Heart right ventricle (tissue), 16 donors: ENCODE measurements at regions not wholly inside any gene's neighbourhood (a gene's known extent, or its start where the extent isn't known, plus 50 kb on each side); places are given as distances from the start of the nearest gene placed in this dataset.

ENCODE experiments used
- ATAC-seq, 8 donors: fragments of 200-7000 bp; cut with Tn5 transposase; one replicate each; pipeline ENCODE4 v1.9.1; 2020; ENCODE audit warnings: mild to moderate bottlenecking in 8 of 8, moderate library complexity in 8 of 8, moderate number of reproducible peaks in 1 of 8
- DNase-seq, 2 donors: peaks; one replicate each; pipeline ENCODE4 v3.0.0-alpha.2; 2020
- H3K27ac ChIP-seq, 10 donors: fragments of 200-600 bp; sonication (generic) in 2 of 10; one replicate each; pipeline versions ENCODE4 v1.5.0 to v1.8.0; 2020 to 2022; ENCODE audit warnings: mild to moderate bottlenecking in 3 of 10
- H3K27me3 ChIP-seq, 7 donors: fragments of 200-600 bp; one replicate each; pipeline ENCODE4 v1.8.0; 2021 to 2022; ENCODE audit warnings: mild to moderate bottlenecking in 2 of 7
- H3K36me3 ChIP-seq, 9 donors: fragments of 200-600 bp; sonication (generic) in 1 of 9; one replicate each; pipeline versions ENCODE4 v1.5.0 to v1.8.0; 2020 to 2022; ENCODE audit warnings: mild to moderate bottlenecking in 2 of 9
- H3K4me1 ChIP-seq, 9 donors: fragments of 200-600 bp; sonication (generic) in 1 of 9; one replicate each; pipeline versions ENCODE4 v1.5.0 to v1.8.0; 2020 to 2022; ENCODE audit warnings: mild to moderate bottlenecking in 4 of 9
- H3K4me3 ChIP-seq, 10 donors: fragments of 200-600 bp; sonication (generic) in 2 of 10; one replicate each; pipeline versions ENCODE4 v1.5.0 to v1.8.0; 2020 to 2022; ENCODE audit warnings: mild to moderate bottlenecking in 7 of 10, moderate library complexity in 2 of 10
- H3K9me3 ChIP-seq, 11 donors: fragments of 200-600 bp in 10 of 11; sonication (generic) in 2 of 11; one replicate each; pipeline versions ENCODE4 v1.5.0 to v1.8.0; 2013 to 2022; ENCODE audit warnings: mild to moderate bottlenecking in 2 of 11, control low read depth in 1 of 11, moderate library complexity in 1 of 11
- WGBS, 2 donors: extraction: QIAGEN DNeasy Blood & Tissue Kit; methylation state at CpG; one replicate each; pipeline ENCODE4 v1.1.7; 2013; ENCODE audit warnings: inconsistent platforms in 1 of 2; 5-methylcytosine and 5-hydroxymethylcytosine counted together
- intact Hi-C, 10 donors: fragments of 100-400 bp; cut with DNase I; formaldehyde crosslinking; loops; one replicate each; pipeline versions ENCODE4 v1.11.1 to v1.14.2; 2022
- TF ChIP-seq, protein P1 (sequence below), 9 donors: fragments of 200-600 bp; sonication (generic) in 2 of 9; IDR thresholded peaks; one replicate each; pipeline versions ENCODE4 v1.5.0 to v1.8.0; 2021 to 2022; ENCODE audit warnings: antibody characterized with exemption in 9 of 9, mild to moderate bottlenecking in 5 of 9, moderate library complexity in 1 of 9
- donor health status: Arrhythmogenic right ventricular cardiomyopathy.
- donor health status: ischemic (EF 13 %, LVEDD 7.1; RV severe dilation, severe dysfunction).
- donor health status: healthy with polysubstance abuse.
- donor health status: DM: no; HTN: yes; CAD: no.
- donor health status: DM: no; HTN: no; CAD: no.
- donor health status: ischemic (EF 25% LVEDD 6.9; RV normal size, moderate dysfunction).
- donor health status: ischemic (EF 25% LVEDD 5.7; RV mildly dilated, moderate dysfunction).
- donor health status: healthy.
- donor health status: DM: yes; HTN: yes; CAD: no.
- donor health status: Ischemic cardiomyopathy.
- donor health status: ischemic (EF 35%, LVEDD 5.7; RV mildly dilated, moderate dysfunction).
- donor health status: nonischemic (EF 11% LVEDD 7.7; RV severe dilation, severe dysfunction).
- donor health status: DM: yes; HTN: yes; CAD: no.
- donor health status: PGD.
- donor health status: ischemic (EF 29% LVEDD 5.4; RV normal size, mild dysfunction).
- donor health status: nonischemic (EF 23%, LVEDD 6.1; RV moderate dilation, normal function).

DNA sequence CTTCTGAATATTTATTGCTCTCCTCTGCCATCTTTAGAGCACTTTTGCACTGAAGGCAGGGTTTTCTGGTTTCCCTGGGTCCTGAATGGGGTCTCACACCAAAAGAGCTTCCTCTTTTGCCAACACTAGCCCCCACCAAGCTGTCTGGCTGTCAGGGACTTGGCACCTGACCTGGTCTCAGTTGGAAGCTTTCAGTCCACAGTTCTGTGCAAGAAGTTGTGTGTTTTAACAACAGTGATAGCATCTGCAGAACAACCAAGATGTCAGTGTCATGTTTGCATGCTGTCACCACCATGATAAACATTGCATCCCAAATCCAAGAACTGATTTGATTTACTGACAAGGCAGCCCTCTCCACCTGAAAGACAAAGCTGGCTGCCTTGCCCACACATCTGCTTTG is 448.5 kb upstream of the CCL2 start:
- peaks cover 0 to 8% (median 0%) of the 10 kb centered on the region in 9 donors for H3K4me1 ChIP-seq
- no peak for DNase-seq
- peaks cover 0 to 18% (median 7%) of the 10 kb centered on the region in 7 donors for H3K27me3 ChIP-seq
- TF ChIP-seq, protein P1, sequence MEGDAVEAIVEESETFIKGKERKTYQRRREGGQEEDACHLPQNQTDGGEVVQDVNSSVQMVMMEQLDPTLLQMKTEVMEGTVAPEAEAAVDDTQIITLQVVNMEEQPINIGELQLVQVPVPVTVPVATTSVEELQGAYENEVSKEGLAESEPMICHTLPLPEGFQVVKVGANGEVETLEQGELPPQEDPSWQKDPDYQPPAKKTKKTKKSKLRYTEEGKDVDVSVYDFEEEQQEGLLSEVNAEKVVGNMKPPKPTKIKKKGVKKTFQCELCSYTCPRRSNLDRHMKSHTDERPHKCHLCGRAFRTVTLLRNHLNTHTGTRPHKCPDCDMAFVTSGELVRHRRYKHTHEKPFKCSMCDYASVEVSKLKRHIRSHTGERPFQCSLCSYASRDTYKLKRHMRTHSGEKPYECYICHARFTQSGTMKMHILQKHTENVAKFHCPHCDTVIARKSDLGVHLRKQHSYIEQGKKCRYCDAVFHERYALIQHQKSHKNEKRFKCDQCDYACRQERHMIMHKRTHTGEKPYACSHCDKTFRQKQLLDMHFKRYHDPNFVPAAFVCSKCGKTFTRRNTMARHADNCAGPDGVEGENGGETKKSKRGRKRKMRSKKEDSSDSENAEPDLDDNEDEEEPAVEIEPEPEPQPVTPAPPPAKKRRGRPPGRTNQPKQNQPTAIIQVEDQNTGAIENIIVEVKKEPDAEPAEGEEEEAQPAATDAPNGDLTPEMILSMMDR (IDR thresholded peaks at IDR 0.05): no peak
- H3K9me3 ChIP-seq: no peaks in the 10 kb centered on the region
- no peak overlapping the region for H3K27ac ChIP-seq
- intact Hi-C loops: loop anchor here in 1 of 10 donors (10.0 kb wide), 1 partner anchor 58 kb away; no protein-coding TSS in a partner anchor
- no peaks in the 10 kb centered on the region for H3K36me3 ChIP-seq
- no peak overlapping the region for H3K4me3 ChIP-seq
- no peak for ATAC-seq

DNA sequence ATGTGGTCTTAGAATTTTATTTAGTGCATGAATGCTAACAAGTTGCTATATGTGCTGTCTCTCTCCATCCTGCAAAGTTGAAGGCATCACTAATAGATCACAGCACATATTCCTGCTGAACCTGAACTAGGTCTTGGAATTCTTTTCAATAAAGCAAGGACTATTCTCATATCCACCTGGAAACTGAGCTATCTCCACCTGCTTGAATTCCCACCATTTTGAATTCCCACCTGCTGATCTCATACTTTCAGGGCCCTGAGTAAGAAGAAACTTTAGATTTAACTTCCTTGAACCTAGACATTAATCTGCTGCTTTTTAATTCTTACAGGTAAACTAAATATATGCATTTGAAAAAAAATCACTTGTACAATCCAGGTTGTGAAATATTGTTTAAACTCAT is 445.3 kb upstream of the CCL2 start:
- no peak overlapping the region for H3K27ac ChIP-seq
- TF ChIP-seq, protein P1 (IDR thresholded peaks at IDR 0.05): no peak
- ATAC-seq (no peak), DNase-seq (no peak)
- H3K27me3 ChIP-seq: peaks cover 0 to 31% (median 9%) of the 10 kb centered on the region in 7 donors
- no peaks in the 10 kb centered on the region for H3K4me1 ChIP-seq
- no peaks in the 10 kb centered on the region for H3K36me3 ChIP-seq
- no peaks in the 10 kb centered on the region for H3K9me3 ChIP-seq
- intact Hi-C loops: loop anchor here in 1 of 10 donors (10.0 kb wide), 1 partner anchor 55 kb away; no protein-coding TSS in a partner anchor
- H3K4me3 ChIP-seq: no peak overlapping the region

DNA sequence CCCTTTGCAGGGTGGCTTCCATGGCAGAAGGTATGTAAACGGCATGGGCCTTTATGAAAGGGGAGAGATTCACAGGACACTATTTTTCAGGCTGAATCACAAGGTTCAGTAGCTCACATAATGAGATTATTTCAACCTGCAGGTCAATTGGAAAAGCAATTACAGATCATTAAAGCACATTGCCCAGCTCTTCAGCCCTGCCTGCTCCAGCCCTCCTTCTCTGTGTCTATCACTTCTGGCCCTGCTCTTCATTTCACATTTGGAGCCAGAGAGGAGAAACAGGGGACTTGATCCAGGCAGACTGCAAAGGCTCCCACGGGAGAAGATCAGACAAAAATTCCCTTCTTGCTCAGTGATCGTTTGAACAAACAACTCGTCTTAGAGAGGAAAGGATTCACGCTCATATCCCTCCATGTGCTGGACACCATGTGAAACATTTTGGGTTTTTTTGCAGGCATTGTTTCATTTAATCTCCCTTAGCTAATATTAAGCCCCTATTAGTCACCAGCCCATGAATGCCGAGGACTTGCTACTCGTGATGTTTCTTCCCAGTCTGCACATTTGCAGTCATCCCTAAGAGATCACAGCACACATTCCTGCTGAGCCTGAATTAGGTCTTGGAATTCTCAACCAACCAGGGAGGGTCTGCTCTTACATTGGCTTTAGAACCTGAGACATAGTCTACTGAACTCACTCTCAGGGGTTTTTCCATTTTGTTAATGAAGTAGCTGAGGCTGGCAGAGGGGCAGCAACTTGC is 443.9 kb upstream of the CCL2 start:
- H3K36me3 ChIP-seq: no peaks in the 10 kb centered on the region
- TF ChIP-seq, protein P1 (IDR thresholded peaks at IDR 0.05): no peak
- intact Hi-C loops: no loop called here
- no peaks in the 10 kb centered on the region for H3K9me3 ChIP-seq
- H3K27me3 ChIP-seq: peaks cover 0 to 45% (median 23%) of the 10 kb centered on the region in 7 donors
- H3K4me3 ChIP-seq: no peak overlapping the region
- 41 to 50% methylated on average over 7 of the region's 7 CpGs for WGBS, 2 donors
- H3K27ac ChIP-seq: no peak overlapping the region
- DNase-seq: no peak
- H3K4me1 ChIP-seq: no peaks in the 10 kb centered on the region
- no peak for ATAC-seq

DNA sequence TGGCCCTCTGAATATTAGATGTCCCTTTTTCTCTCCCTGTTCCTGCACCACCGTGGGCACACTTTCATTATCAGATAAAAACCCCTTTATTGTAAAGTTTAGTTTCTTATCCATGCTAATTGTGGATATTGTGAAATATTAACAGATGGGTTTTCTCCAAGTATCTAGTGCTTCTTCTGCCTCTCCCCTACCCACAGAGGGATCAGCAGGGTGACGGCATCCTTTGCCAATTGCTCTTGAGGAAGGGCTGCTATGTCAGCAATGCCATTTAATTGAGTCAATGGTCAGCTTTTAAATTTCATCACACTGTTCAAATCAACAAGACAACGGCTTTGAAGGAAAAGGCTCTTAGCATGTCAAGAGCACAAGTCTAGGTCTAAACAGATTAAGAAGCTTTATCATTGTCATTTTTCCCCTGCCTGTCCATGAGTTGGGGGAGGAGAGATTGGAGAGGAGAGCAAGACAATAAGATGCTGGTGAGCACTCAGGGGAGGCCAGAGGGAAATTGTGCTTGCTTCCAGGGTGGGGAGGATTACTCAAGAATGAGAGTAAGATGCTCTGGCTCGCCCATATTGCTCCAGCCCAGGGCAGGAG is 443.0 kb upstream of the CCL2 start:
- no peaks in the 10 kb centered on the region for H3K9me3 ChIP-seq
- WGBS, 2 donors: 55 to 57% methylated on average over 4 of the region's 4 CpGs
- peaks cover 0 to 54% (median 23%) of the 10 kb centered on the region in 7 donors for H3K27me3 ChIP-seq
- TF ChIP-seq, protein P1 (IDR thresholded peaks at IDR 0.05): no peak
- H3K36me3 ChIP-seq: no peaks in the 10 kb centered on the region
- no peak overlapping the region for H3K27ac ChIP-seq
- H3K4me3 ChIP-seq: no peak overlapping the region
- ATAC-seq (no peak), DNase-seq (no peak)
- intact Hi-C loops: no loop called here
- no peaks in the 10 kb centered on the region for H3K4me1 ChIP-seq
